SJSA1 (cell line): ENCODE measurements at regions not wholly inside any gene's neighbourhood (a gene's known extent, or its start where the extent isn't known, plus 50 kb on each side); places are given as distances from the start of the nearest gene placed in this dataset.

Experiments
- DNase-seq, 2 experiments: peaks; one replicate each; pipeline ENCODE4 v3.0.0-alpha.2; 2015 to 2020; ENCODE audit warnings: low spot score in 2 of 2, low read depth in 1 of 2
- H3K27ac ChIP-seq: fragments of 250-450 bp; sonication (Bioruptor Pico); 2 replicates; pipeline ENCODE4 v1.5.1; 2020; ENCODE audit warnings: mild to moderate bottlenecking, moderate library complexity
- H3K27me3 ChIP-seq: fragments of 250-450 bp; sonication (Bioruptor Pico); replicated peaks from 2 replicates; pipeline ENCODE4 v1.5.1; 2020; ENCODE audit warnings: mild to moderate bottlenecking, moderate library complexity
- H3K36me3 ChIP-seq: fragments of 250-450 bp; sonication (Bioruptor Pico); 2 replicates; pipeline ENCODE4 v1.5.1; 2020; ENCODE audit warnings: mild to moderate bottlenecking
- H3K4me1 ChIP-seq: fragments of 250-450 bp; sonication (Bioruptor Pico); replicated peaks from 2 replicates; pipeline ENCODE4 v1.6.1; 2021; ENCODE audit warnings: mild to moderate bottlenecking
- H3K4me3 ChIP-seq: fragments of 250-450 bp; sonication (Bioruptor Pico); 2 replicates; pipeline ENCODE4 v1.5.1; 2020; ENCODE audit warnings: mild to moderate bottlenecking
- H3K9me3 ChIP-seq: fragments of 250-450 bp; sonication (Bioruptor Pico); replicated peaks from 2 replicates; pipeline ENCODE4 v1.5.1; 2020; ENCODE audit warnings: mild to moderate bottlenecking

DNA sequence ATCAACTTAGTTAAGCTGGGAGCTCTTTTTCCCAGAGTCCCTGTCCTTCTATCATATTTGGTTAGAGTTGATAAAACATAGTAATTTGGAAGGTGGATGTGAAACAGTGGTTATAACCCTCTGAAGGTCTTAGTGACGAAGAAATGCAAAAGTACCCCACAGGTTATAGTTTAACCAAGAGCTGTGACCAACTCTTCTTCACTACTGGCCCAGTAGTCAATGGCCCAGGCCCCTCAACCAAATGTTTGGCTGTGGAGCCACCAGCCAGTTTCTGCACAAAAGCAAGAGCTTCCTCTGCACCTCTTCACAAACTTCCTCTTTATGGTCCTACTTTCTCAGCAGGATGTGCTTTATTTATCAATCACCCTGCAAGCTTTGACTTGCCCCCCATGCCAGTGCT lies 132.6 kb downstream of the BMP4 start:
- H3K27ac ChIP-seq, result no peak overlapping the region
- H3K9me3 ChIP-seq, result no peaks in the 10 kb centered on the region
- H3K4me1 ChIP-seq, result no peaks in the 10 kb centered on the region
- no peak for DNase-seq
- H3K27me3 ChIP-seq, result no peaks in the 10 kb centered on the region; the same call in none of the 2 replicates
- no peak overlapping the region for H3K4me3 ChIP-seq
- no peaks in the 10 kb centered on the region for H3K36me3 ChIP-seq

DNA sequence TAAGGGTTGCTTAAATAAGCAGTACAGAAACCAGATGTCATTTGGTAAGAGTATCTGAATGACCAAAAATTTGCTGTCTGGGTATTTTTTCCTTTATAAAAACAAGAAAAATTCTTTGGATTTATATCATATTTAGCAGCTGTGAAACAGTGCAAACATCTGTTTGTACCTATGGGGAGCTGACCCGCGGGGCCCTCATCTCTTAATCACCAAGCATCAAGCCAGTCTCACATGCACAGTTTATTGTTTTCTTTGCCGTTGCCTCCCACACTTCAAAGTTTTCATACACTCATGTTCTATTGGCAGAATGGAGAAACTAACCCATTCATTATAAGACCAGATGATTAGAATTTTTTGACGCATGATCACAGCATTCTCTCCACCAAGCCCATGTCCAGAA lies 142.2 kb downstream of the BMP4 start:
- no peaks in the 10 kb centered on the region for H3K9me3 ChIP-seq
- no peak overlapping the region for H3K27ac ChIP-seq
- H3K4me3 ChIP-seq, result no peak overlapping the region
- no peak for DNase-seq
- 0 out of 2 replicates have a peak, but pooled peaks cover 2% of the 10 kb centered on the region for H3K27me3 ChIP-seq
- H3K4me1 ChIP-seq, result no peaks in the 10 kb centered on the region
- H3K36me3 ChIP-seq, result no peaks in the 10 kb centered on the region

DNA sequence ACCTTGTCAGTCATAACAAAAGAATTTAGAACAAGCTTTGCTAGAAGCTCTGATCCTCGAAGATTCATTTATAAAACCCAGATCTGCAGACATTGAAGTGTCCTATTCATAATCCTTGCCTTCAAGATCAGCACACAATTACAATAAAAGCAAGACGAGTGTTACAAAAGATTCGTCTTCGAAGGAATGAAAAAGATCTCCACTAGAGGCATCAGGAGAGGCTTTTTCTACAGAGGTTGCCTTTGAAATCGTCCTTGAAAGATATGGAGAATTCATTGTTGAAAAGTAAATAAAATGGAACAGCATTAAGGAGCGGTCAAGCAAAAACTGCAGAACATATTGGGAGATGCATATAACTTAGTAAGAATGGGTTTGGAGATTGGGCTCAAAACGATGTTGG lies 146.4 kb downstream of the BMP4 start:
- Histone ChIP-seq H3K9me3 (no peaks in the 10 kb centered on the region), H3K4me1 (no peaks in the 10 kb centered on the region), H3K27ac (no peak overlapping the region), H3K4me3 (no peak overlapping the region), H3K36me3 (no peaks in the 10 kb centered on the region), H3K27me3 (0 out of 2 replicates have a peak, but pooled peaks cover 2% of the 10 kb centered on the region)
- DNase-seq, result no peak

DNA sequence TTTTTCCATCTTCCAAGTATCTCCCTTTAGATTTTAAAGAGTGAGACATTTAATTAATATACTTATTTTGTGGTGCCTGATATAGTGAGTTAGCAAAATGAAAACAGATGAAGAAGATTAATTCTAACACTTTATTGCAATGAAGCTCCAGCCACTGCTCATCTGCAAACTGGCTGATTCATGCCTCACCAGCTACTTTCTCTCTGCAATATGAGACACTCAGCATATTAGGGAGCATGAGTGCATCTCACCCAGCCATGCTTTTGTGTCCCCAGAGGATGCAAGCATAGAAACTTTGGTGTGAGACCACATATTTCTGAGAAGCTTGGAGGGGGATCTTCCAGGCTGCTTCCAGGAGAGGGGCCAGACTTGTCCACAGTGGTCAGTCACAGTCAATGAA lies 148.6 kb downstream of the BMP4 start:
- DNase-seq, result no peak
- no peaks in the 10 kb centered on the region for H3K4me1 ChIP-seq

DNA sequence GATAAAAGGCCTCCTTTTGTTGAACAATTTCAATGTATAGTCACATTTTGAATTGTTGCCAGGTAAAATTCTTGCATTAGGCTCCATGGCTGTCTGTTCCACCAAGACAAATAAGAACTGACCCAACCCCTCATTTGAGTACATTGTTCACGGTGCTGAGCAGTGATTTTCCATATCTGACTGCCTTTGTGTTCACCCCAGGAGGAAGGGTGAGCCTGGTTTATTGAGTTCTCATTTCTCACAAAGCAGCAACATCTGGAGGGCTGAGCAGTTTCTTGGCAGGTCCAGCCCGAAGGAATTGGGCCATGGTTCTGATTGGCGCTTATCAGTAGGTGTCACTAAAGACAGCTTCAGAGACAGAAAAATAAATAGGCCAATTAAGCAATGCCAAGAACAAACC lies 149.1 kb downstream of the BMP4 start:
- H3K36me3 ChIP-seq, result no peaks in the 10 kb centered on the region
- no peak overlapping the region for H3K4me3 ChIP-seq
- no peak overlapping the region for H3K27ac ChIP-seq
- H3K4me1 ChIP-seq, result no peaks in the 10 kb centered on the region
- DNase-seq, result no peak
- H3K9me3 ChIP-seq, result no peaks in the 10 kb centered on the region
- no peaks in the 10 kb centered on the region for H3K27me3 ChIP-seq

More for the DNA sequence above, 148.6 kb downstream of the BMP4 start:
- H3K4me3 ChIP-seq, result no peak overlapping the region
- no peaks in the 10 kb centered on the region for H3K9me3 ChIP-seq
- H3K27me3 ChIP-seq, result no peaks in the 10 kb centered on the region
- no peaks in the 10 kb centered on the region for H3K36me3 ChIP-seq
- no peak overlapping the region for H3K27ac ChIP-seq

DNA sequence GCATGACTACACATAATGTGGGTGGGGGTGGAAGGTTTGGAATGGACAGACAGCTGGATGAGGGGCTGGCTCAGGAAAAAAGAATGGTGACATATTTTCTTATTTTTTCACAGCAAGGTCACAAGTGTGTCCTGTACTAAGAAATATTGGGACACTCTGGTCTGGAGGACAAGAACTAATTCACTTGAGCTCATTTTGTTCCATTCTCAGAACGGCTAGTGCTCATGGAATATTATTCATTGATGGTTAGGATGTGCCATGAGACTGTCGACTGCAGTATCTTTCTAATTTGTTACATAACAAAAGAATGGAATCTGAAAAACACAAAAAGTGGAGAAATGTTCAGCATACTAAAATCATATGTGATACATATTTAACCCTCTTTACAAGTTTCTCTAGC lies 149.5 kb downstream of the BMP4 start:
- no peaks in the 10 kb centered on the region for H3K9me3 ChIP-seq
- no peak overlapping the region for H3K27ac ChIP-seq
- H3K4me3 ChIP-seq, result no peak overlapping the region
- H3K4me1 ChIP-seq, result no peaks in the 10 kb centered on the region
- H3K36me3 ChIP-seq, result no peaks in the 10 kb centered on the region
- H3K27me3 ChIP-seq, result no peaks in the 10 kb centered on the region
- DNase-seq, result no peak

DNA sequence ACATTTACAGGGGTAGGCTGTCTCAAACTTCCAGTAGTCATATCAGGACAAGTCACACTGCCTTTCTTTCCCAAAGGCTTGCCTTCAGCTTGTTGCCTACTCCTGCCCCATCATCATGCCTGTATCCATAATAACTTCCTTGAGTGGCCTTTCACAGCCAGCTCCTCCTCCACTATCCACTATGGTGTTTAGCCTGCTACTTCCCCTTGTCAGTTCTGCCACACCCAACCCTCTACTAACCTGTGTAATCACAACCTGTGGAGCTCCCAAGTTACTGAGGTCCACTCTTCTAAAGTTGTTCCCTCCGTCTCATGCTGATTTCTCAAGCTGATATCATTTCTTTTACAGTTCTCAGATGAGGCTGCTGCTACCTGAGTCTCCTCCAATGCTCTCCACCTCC lies 159.9 kb downstream of the BMP4 start:
- Histone ChIP-seq H3K27ac (no peak overlapping the region), H3K4me3 (no peak overlapping the region), H3K9me3 (no peaks in the 10 kb centered on the region), H3K27me3 (peaks cover 11% of the 10 kb centered on the region; the same call in 1 of the 2 replicates), H3K4me1 (peaks cover 9% of the 10 kb centered on the region; the same call in 1 of the 2 replicates), H3K36me3 (no peaks in the 10 kb centered on the region)
- no peak for DNase-seq

DNA sequence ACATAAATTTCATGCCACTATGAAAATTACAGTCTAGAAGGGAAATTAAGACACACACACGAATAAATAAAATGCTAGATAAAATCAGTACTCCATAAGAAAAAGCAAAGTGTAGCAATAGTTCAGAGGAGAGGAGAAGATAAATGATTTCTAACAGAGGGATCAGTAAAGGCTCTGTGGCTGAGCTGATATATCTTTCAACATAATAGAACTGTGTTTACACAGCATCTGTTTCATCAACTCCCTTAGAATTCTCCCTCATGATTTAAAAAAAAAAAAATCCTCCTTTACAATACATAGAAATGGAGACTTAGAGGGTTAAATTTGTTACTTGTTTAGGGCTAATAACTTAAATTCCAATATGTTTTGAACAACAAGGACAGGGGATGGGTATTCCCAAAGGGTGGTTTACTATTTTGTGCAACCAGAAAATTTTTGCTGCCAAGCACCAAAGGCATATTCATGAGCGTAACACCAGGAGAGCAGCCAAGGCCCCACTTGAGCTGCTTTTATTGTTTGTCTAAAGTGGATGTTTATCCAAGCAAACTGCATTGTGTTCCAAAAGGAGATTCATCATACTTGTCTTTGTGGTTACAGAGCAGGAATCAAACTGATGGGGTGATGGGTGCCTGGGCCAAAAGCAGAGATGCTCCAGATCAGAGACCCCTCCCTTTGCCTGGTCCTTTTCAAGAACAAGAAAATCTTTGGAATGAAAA lies 162.7 kb downstream of the BMP4 start:
- Histone ChIP-seq H3K27ac (no peak overlapping the region), H3K4me3 (no peak overlapping the region), H3K27me3 (peaks cover 12% of the 10 kb centered on the region; the same call in 1 of the 2 replicates), H3K36me3 (no peaks in the 10 kb centered on the region), H3K9me3 (no peaks in the 10 kb centered on the region), H3K4me1 (peaks cover 9% of the 10 kb centered on the region; the same call in 1 of the 2 replicates)
- DNase-seq, result peak; percentile 39

DNA sequence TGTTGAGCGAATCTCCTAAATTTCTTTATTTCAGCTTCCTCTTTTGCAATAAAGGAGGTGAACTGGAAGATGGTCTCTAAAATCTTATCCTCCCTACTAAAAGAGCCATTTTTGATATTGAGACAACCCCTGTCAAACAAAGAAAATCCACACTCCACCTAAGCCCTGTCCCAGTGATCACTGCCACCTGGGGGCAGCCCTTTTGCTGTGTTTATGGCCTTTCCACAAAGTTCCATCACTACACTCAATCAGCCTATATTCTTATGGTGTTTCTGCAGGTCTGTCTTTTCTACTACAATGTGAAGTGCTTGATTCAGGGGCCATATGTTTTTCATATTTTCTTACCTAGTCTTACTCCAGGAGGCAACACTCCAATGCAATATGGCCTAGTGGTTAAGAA lies 163.7 kb downstream of the BMP4 start:
- Histone ChIP-seq H3K36me3 (no peaks in the 10 kb centered on the region), H3K9me3 (no peaks in the 10 kb centered on the region), H3K27me3 (peaks cover 15% of the 10 kb centered on the region; the same call in 1 of the 2 replicates), H3K27ac (no peak overlapping the region), H3K4me3 (no peak overlapping the region), H3K4me1 (peaks cover 9% of the 10 kb centered on the region; the same call in 1 of the 2 replicates)
- no peak for DNase-seq

DNA sequence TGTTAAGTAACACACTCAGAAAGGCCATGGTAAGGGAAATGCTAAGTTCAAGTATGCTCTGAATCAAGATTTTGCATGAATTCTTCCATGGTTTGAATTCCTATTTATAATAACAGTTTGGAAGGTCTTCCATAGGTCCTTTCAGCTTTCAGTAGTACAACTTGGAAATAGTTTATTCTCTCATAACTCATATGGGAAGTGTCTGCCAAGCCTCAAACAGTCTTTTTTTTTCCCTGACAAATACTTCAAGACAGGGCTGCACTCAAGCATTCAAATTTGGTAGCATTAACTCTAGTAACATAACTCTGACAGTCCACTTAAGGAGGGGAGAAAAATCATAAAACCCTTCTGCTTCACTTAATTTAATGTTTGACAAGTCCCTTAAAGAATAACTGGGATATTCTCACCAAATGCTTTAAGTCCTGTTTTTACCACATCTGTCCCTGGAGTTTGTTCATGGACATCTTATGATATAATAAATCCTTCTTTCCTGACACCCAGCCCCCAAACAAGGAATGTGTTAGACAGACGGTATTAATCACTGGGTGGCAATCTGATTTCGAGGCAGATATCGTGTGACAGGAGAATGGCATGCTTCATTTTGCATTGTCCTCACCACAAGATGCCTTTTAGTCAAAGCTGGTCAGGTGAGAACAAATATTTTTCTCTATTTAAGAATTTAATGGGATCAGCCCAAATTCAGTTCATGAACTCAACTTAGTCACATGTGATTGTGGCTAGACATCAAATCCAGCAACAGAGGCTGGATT lies 165.7 kb downstream of the BMP4 start:
- Histone ChIP-seq H3K27me3 (0 out of 2 replicates have a peak, but pooled peaks cover 15% of the 10 kb centered on the region), H3K27ac (no peak overlapping the region), H3K4me1 (peaks cover 9% of the 10 kb centered on the region; the same call in 1 of the 2 replicates), H3K4me3 (no peak overlapping the region), H3K36me3 (no peaks in the 10 kb centered on the region), H3K9me3 (no peaks in the 10 kb centered on the region)
- no peak for DNase-seq

DNA sequence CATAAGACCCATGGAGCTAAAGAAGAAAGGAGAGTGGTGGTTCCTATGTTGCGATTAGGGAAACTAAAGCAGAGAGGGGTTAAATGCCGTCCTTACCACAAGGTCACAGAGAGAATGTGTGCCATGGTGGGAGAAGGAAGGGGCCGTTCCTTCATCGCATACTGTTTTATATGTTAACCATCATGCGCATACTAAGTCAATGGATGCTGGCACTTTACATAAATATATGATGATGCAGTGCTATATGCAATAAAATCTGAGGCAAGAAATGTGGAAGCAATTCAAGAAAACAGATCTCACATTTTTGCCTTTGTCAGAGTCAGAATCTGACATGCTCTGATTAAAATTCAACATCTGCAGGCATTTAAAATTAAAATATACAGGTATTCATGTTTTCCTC lies 168.1 kb downstream of the BMP4 start:
- H3K4me1 ChIP-seq, result no peaks in the 10 kb centered on the region

DNA sequence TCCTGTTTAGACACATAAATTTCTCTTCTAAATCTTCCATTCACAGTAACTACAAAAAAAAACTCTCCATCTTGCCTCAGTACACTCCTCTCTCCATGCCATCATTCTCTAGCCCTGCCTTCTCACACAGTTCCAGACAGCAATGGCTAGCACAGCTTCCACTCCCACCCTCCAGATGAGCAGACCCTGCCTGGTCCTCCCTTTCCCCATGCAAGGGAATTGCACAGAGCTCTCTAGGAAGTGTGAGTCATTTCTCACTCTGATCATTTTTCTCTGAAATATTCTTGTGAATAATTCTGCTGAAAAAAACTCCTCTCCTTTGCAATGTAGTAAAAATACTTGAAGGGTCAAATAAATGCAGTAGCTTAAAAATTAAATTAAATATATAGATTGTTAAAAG lies 170.6 kb downstream of the BMP4 start:
- Histone ChIP-seq H3K27ac (no peak overlapping the region), H3K9me3 (0 out of 2 replicates have a peak, but pooled peaks cover 3% of the 10 kb centered on the region), H3K4me1 (no peaks in the 10 kb centered on the region), H3K27me3 (0 out of 2 replicates have a peak, but pooled peaks cover 5% of the 10 kb centered on the region), H3K36me3 (no peaks in the 10 kb centered on the region), H3K4me3 (no peak overlapping the region)
- no peak for DNase-seq

More for the DNA sequence above, 168.1 kb downstream of the BMP4 start:
- Histone ChIP-seq H3K27me3 (0 out of 2 replicates have a peak, but pooled peaks cover 7% of the 10 kb centered on the region), H3K9me3 (0 out of 2 replicates have a peak, but pooled peaks cover 3% of the 10 kb centered on the region), H3K27ac (no peak overlapping the region), H3K4me3 (no peak overlapping the region), H3K36me3 (no peaks in the 10 kb centered on the region)
- DNase-seq, result no peak

DNA sequence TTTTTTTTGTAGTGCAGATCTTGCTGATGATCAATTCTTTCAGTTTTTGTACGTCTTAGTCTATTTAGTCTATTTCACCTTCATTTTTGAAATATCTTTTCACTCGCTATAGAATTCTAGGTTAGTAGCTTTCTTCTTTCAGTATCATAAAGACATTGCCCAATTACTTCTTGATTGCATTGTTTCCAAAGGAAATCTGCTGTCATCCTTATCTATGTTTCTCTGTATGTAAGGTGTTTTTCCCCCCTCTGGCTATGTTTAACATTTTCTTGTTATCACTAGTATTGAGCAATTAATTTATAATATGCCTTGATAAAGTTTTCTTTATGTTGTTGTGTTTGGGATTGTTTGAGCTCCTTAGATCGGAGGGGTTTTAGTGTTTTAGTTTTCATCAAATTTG lies 171.9 kb downstream of the BMP4 start:
- Histone ChIP-seq H3K27ac (no peak overlapping the region), H3K4me1 (no peaks in the 10 kb centered on the region), H3K36me3 (no peaks in the 10 kb centered on the region), H3K27me3 (0 out of 2 replicates have a peak, but pooled peaks cover 5% of the 10 kb centered on the region), H3K9me3 (0 out of 2 replicates have a peak, but pooled peaks cover 3% of the 10 kb centered on the region), H3K4me3 (no peak overlapping the region)
- DNase-seq, result no peak

DNA sequence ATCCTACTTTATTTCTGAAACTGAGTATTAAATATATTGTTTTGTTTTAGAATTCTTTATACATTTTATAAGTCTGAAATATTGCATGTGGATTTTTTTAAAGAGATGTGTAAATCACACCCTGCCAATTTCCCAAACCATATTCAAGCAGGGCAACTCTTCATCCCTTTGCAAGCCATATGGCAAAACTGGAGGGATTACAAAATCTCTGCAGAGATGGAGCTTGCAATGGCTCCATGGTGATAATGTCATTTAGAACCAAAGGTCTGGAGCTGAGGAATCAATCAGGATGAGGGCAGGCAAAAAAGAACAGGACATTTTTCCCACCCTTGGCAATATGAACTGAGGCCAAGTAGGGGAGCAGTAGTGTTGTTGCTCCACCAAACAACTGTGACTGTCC lies 173.4 kb downstream of the BMP4 start:
- Histone ChIP-seq H3K27me3 (no peaks in the 10 kb centered on the region), H3K4me1 (no peaks in the 10 kb centered on the region), H3K4me3 (no peak overlapping the region), H3K27ac (no peak overlapping the region), H3K9me3 (0 out of 2 replicates have a peak, but pooled peaks cover 3% of the 10 kb centered on the region), H3K36me3 (no peaks in the 10 kb centered on the region)
- DNase-seq, result no peak
